Right atrium auricular region (tissue), 2 donors: ENCODE measurements at regions not wholly inside any gene's neighbourhood (a gene's known extent, or its start where the extent isn't known, plus 50 kb on each side); places are given as distances from the start of the nearest gene placed in this dataset.

Experiments used
- DNase-seq: peaks from one replicate; pipeline ENCODE4 v3.0.0-alpha.2; 2019; ENCODE audit warnings: low spot score
- H3K27ac ChIP-seq, 2 donors: fragments of 200-600 bp; sonication (generic); 1 replicate in 1 of 2; 2 replicates in 1 of 2; pipeline ENCODE4 v1.5.1; 2016 to 2019
- H3K27me3 ChIP-seq, 2 donors: fragments of 200-600 bp; sonication (generic); one replicate each; pipeline versions ENCODE4 v1.5.1 to v1.6.0; 2017 to 2019
- H3K36me3 ChIP-seq: fragments of 200-600 bp; sonication (generic); one replicate; pipeline ENCODE4 v1.5.1; 2016
- H3K4me1 ChIP-seq, 2 donors: fragments of 200-600 bp; sonication (generic); one replicate each; pipeline versions ENCODE4 v1.5.1 to v1.6.0; 2017 to 2019
- H3K4me3 ChIP-seq, 2 donors: fragments of 200-600 bp; sonication (generic); 1 replicate in 1 of 2; 2 replicates in 1 of 2; pipeline ENCODE4 v1.5.1; 2017 to 2019; ENCODE audit warnings: mild to moderate bottlenecking in 1 of 2, moderate library complexity in 1 of 2
- H3K9me3 ChIP-seq, 2 donors: fragments of 200-600 bp; sonication (generic); one replicate each; pipeline ENCODE4 v1.5.1; 2019
- CTCF ChIP-seq, 2 donors: fragments of 200-600 bp; sonication (generic); IDR thresholded peaks; one replicate each; pipeline ENCODE4 v1.5.1; 2019; ENCODE audit warnings: antibody characterized with exemption in 2 of 2

GRCh38 chr14:98689951-98690350, 582.0 kb downstream of the BCL11B start:
- no peak for TF ChIP-seq CTCF (IDR thresholded peaks at IDR 0.05)
- DNase-seq = no peak

GRCh38 chr14:98692832-98693231, 579.2 kb downstream of the BCL11B start:
- Histone ChIP-seq H3K27me3 (no peaks in the 10 kb centered on the region), H3K36me3 (no peaks in the 10 kb centered on the region), H3K4me1 (no peaks in the 10 kb centered on the region), H3K9me3 (no peaks in the 10 kb centered on the region), H3K4me3 (no peak overlapping the region), H3K27ac (no peak overlapping the region)
- no peak for DNase-seq
- no peak for TF ChIP-seq CTCF (IDR thresholded peaks at IDR 0.05)

More at GRCh38 chr14:98689951-98690350, 582.0 kb downstream of the BCL11B start:
- H3K4me3 ChIP-seq = no peak overlapping the region
- H3K36me3 ChIP-seq = no peaks in the 10 kb centered on the region
- H3K27ac ChIP-seq = no peak overlapping the region
- H3K4me1 ChIP-seq = no peaks in the 10 kb centered on the region
- no peaks in the 10 kb centered on the region for H3K27me3 ChIP-seq
- H3K9me3 ChIP-seq = no peaks in the 10 kb centered on the region

GRCh38 chr14:98694541-98694940, 577.5 kb downstream of the BCL11B start:
- no peaks in the 10 kb centered on the region for H3K9me3 ChIP-seq

GRCh38 chr14:98695809-98696208, 576.2 kb downstream of the BCL11B start:
- Histone ChIP-seq H3K9me3 (no peaks in the 10 kb centered on the region), H3K36me3 (no peaks in the 10 kb centered on the region), H3K27ac (no peak overlapping the region), H3K4me3 (no peak overlapping the region), H3K27me3 (no peaks in the 10 kb centered on the region), H3K4me1 (no peaks in the 10 kb centered on the region)
- DNase-seq = no peak
- TF ChIP-seq CTCF (IDR thresholded peaks at IDR 0.05) = no peak

More at GRCh38 chr14:98694541-98694940, 577.5 kb downstream of the BCL11B start:
- Histone ChIP-seq H3K4me3 (no peak overlapping the region), H3K27ac (no peak overlapping the region), H3K27me3 (no peaks in the 10 kb centered on the region), H3K4me1 (no peaks in the 10 kb centered on the region), H3K36me3 (no peaks in the 10 kb centered on the region)
- no peak for TF ChIP-seq CTCF (IDR thresholded peaks at IDR 0.05)
- DNase-seq = no peak

GRCh38 chr14:98698341-98698740, 573.7 kb downstream of the BCL11B start:
- no peak for DNase-seq
- no peak for TF ChIP-seq CTCF (IDR thresholded peaks at IDR 0.05)
- Histone ChIP-seq H3K4me3 (no peak overlapping the region), H3K27ac (no peak overlapping the region), H3K9me3 (no peaks in the 10 kb centered on the region), H3K4me1 (no peaks in the 10 kb centered on the region), H3K36me3 (no peaks in the 10 kb centered on the region), H3K27me3 (no peaks in the 10 kb centered on the region)

GRCh38 chr14:98700748-98701147, 571.2 kb downstream of the BCL11B start:
- Histone ChIP-seq H3K27ac (no peak overlapping the region), H3K36me3 (no peaks in the 10 kb centered on the region), H3K4me1 (no peaks in the 10 kb centered on the region), H3K27me3 (no peaks in the 10 kb centered on the region), H3K9me3 (no peaks in the 10 kb centered on the region), H3K4me3 (no peak overlapping the region)
- no peak for TF ChIP-seq CTCF (IDR thresholded peaks at IDR 0.05)
- no peak for DNase-seq
